GM23338 (cell line): ENCODE measurements at regions not wholly inside any gene's neighbourhood (a gene's known extent, or its start where the extent isn't known, plus 50 kb on each side); places are given as distances from the start of the nearest gene placed in this dataset.

Experiments
- ATAC-seq: fragments of 200-7000 bp; cut with Tn5 transposase; 3 replicates; pipeline ENCODE4 v1.9.1; 2020
- DNase-seq: peaks from one replicate; pipeline ENCODE4 v3.0.0-alpha.2; 2015; ENCODE audit warnings: low spot score
- H2AFZ ChIP-seq: fragments of 200-600 bp; sonication (generic); 2 replicates; pipeline ENCODE4 v1.8.0; 2016; ENCODE audit warnings: antibody characterized with exemption, mild to moderate bottlenecking, moderate library complexity
- H3F3A ChIP-seq: fragments of 200-600 bp; sonication (generic); replicated peaks from 2 replicates; pipeline ENCODE4 v1.8.0; 2017; ENCODE audit warnings: antibody characterized with exemption, mixed run types, low read depth
- H3K27ac ChIP-seq: fragments of 200-600 bp; sonication (generic); 2 replicates; pipeline ENCODE4 v1.6.1; 2016; ENCODE audit warnings: low read depth
- H3K27me3 ChIP-seq: fragments of 200-600 bp; sonication (generic); 2 replicates; pipeline ENCODE4 v1.8.0; 2016; ENCODE audit warnings: mild to moderate bottlenecking, mixed run types, moderate library complexity; ENCODE audit not compliant: insufficient read depth
- H3K36me3 ChIP-seq: fragments of 200-600 bp; sonication (generic); 2 replicates; pipeline ENCODE4 v1.8.0; 2016; ENCODE audit warnings: mild to moderate bottlenecking; ENCODE audit not compliant: insufficient read depth
- H3K4me1 ChIP-seq: fragments of 200-600 bp; sonication (generic); 2 replicates; pipeline ENCODE4 v1.8.0; 2016; ENCODE audit warnings: mild to moderate bottlenecking, moderate library complexity; ENCODE audit not compliant: insufficient read depth
- H3K4me2 ChIP-seq: fragments of 200-600 bp; sonication (generic); 2 replicates; pipeline ENCODE4 v1.7.1; 2017; ENCODE audit warnings: mixed run types
- H3K4me3 ChIP-seq: fragments of 200-600 bp; sonication (generic); 2 replicates; pipeline ENCODE4 v1.6.1; 2016; ENCODE audit warnings: mixed run types
- H3K79me2 ChIP-seq: fragments of 200-600 bp; sonication (generic); replicated peaks from 2 replicates; pipeline ENCODE4 v1.8.0; 2017; ENCODE audit warnings: mild to moderate bottlenecking; ENCODE audit not compliant: insufficient read depth
- H3K9me2 ChIP-seq: fragments of 200-600 bp; sonication (generic); 2 replicates; pipeline ENCODE4 v1.8.0; 2017; ENCODE audit not compliant: insufficient read depth
- H4K20me1 ChIP-seq: fragments of 200-600 bp; sonication (generic); replicated peaks from 2 replicates; pipeline ENCODE4 v1.8.0; 2017; ENCODE audit warnings: mild to moderate bottlenecking; ENCODE audit not compliant: insufficient read depth
- H3K27ac Mint-ChIP-seq: 2 replicates; pipeline ENCODE4 v1.8.0; 2020; ENCODE audit warnings: inconsistent platforms, mild to moderate bottlenecking, moderate library complexity, mixed read lengths
- H3K27me3 Mint-ChIP-seq: 3 replicates; pipeline ENCODE4 v1.8.0; 2022; ENCODE audit warnings: low read depth, mild to moderate bottlenecking, moderate library complexity, mixed read lengths, inconsistent platforms; ENCODE audit not compliant: insufficient read depth, poor library complexity
- H3K36me3 Mint-ChIP-seq: 3 replicates; pipeline ENCODE4 v1.8.0; 2021; ENCODE audit warnings: low read depth, mild to moderate bottlenecking, inconsistent platforms, moderate library complexity, mixed read lengths
- H3K4me1 Mint-ChIP-seq: 3 replicates; pipeline ENCODE4 v1.8.0; 2020; ENCODE audit warnings: mild to moderate bottlenecking, inconsistent platforms, mixed read lengths
- H3K4me3 Mint-ChIP-seq: 3 replicates; pipeline ENCODE4 v1.8.0; 2021; ENCODE audit warnings: moderate library complexity, mild to moderate bottlenecking, inconsistent platforms, mixed read lengths
- H3K9me3 Mint-ChIP-seq: 3 replicates; pipeline ENCODE4 v1.8.0; 2020; ENCODE audit warnings: moderate library complexity, mild to moderate bottlenecking, inconsistent platforms, mixed read lengths
- CREB1 ChIP-seq: fragments of 250-450 bp; sonication (Bioruptor Pico); IDR thresholded peaks from 2 replicates; pipeline ENCODE4 v1.5.0; 2020; ENCODE audit warnings: low read depth, mild to moderate bottlenecking, moderate library complexity
- EZH2 ChIP-seq: fragments of 200-600 bp; sonication (generic); IDR thresholded peaks from one replicate; pipeline ENCODE4 v1.8.0; 2017; ENCODE audit warnings: antibody characterized with exemption, mild to moderate bottlenecking, low read depth; ENCODE audit not compliant: unreplicated experiment
- EZH2phosphoT487 ChIP-seq: fragments of 200-600 bp; sonication (generic); IDR thresholded peaks from one replicate; pipeline ENCODE4 v1.8.1; 2018; ENCODE audit warnings: antibody characterized with exemption; ENCODE audit not compliant: unreplicated experiment
- NANOG ChIP-seq: IDR thresholded peaks from 2 replicates; pipeline ENCODE4 v1.6.1; 2016; ENCODE audit warnings: antibody characterized with exemption, borderline replicate concordance
- POLR2AphosphoS5 ChIP-seq: IDR thresholded peaks from 2 replicates; pipeline ENCODE4 v1.6.1; 2016; ENCODE audit warnings: antibody characterized with exemption, low read depth
- STAT1 ChIP-seq: IDR thresholded peaks from one replicate; pipeline ENCODE4 v1.6.1; 2016; ENCODE audit warnings: antibody characterized with exemption; ENCODE audit not compliant: unreplicated experiment
- ZNF331 ChIP-seq: fragments of 250-450 bp; sonication (Bioruptor Pico); IDR thresholded peaks from 2 replicates; pipeline ENCODE4 v1.5.0; 2020; ENCODE audit warnings: low read depth, mild to moderate bottlenecking, moderate library complexity
- TF ChIP-seq, protein P1 (sequence below): IDR thresholded peaks from one replicate; pipeline ENCODE4 v1.6.1; 2018; ENCODE audit warnings: antibody characterized with exemption; ENCODE audit not compliant: unreplicated experiment
- TF ChIP-seq, protein P2 (sequence below), 2 experiments: fragments of 200-600 bp in 1 of 2; sonication (generic) in 1 of 2; conservative IDR thresholded peaks; 2 replicates each; pipeline versions ENCODE4 v1.5.1 to v1.6.1; 2016 to 2017; ENCODE audit warnings: antibody characterized with exemption in 2 of 2, low read depth in 2 of 2, mild to moderate bottlenecking in 2 of 2, moderate library complexity in 1 of 2
- TF ChIP-seq, protein P3 (sequence below): fragments of 250-450 bp; sonication (Bioruptor Pico); IDR thresholded peaks from 2 replicates; pipeline ENCODE4 v1.5.0; 2020; ENCODE audit warnings: mild to moderate bottlenecking, moderate library complexity
- TF ChIP-seq, protein P4 (sequence below): IDR thresholded peaks from 2 replicates; pipeline ENCODE4 v1.6.1; 2016; ENCODE audit warnings: antibody characterized with exemption

DNA sequence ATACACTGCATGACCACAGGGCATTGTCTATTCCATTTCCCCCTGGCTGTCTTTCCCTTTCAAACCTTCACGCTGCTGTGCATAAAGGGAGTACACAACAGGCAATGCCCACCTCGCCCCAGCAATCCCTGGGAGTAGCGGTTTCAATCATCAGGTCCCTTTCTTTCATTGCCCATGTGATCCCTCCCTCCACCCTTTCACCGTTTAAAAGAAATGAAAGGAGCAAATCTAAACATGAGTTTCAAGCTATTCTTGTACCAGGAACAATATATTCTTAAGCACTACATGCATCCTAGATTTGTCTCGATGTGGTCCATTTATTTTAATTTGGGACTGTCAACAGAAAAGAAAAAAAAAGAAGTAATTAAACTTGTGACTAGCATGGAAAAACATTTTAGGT is 123.4 kb upstream of the ARGLU1 start:
- Histone ChIP-seq H3F3A (no peaks in the 10 kb centered on the region), H3K9me2 (peaks cover 3% of the 10 kb centered on the region), H2AFZ (peak overlapping the region; percentile 35), H3K4me2 (no peak overlapping the region), H3K4me1 (peaks cover 7% of the 10 kb centered on the region), H4K20me1 (no peaks in the 10 kb centered on the region), H3K4me3 (no peak overlapping the region), H3K27ac (no peak overlapping the region), H3K27me3 (no peaks in the 10 kb centered on the region), H3K79me2 (no peaks in the 10 kb centered on the region), H3K36me3 (no peaks in the 10 kb centered on the region; the same call in 1 of the 2 replicates)
- TF ChIP-seq, protein P1, sequence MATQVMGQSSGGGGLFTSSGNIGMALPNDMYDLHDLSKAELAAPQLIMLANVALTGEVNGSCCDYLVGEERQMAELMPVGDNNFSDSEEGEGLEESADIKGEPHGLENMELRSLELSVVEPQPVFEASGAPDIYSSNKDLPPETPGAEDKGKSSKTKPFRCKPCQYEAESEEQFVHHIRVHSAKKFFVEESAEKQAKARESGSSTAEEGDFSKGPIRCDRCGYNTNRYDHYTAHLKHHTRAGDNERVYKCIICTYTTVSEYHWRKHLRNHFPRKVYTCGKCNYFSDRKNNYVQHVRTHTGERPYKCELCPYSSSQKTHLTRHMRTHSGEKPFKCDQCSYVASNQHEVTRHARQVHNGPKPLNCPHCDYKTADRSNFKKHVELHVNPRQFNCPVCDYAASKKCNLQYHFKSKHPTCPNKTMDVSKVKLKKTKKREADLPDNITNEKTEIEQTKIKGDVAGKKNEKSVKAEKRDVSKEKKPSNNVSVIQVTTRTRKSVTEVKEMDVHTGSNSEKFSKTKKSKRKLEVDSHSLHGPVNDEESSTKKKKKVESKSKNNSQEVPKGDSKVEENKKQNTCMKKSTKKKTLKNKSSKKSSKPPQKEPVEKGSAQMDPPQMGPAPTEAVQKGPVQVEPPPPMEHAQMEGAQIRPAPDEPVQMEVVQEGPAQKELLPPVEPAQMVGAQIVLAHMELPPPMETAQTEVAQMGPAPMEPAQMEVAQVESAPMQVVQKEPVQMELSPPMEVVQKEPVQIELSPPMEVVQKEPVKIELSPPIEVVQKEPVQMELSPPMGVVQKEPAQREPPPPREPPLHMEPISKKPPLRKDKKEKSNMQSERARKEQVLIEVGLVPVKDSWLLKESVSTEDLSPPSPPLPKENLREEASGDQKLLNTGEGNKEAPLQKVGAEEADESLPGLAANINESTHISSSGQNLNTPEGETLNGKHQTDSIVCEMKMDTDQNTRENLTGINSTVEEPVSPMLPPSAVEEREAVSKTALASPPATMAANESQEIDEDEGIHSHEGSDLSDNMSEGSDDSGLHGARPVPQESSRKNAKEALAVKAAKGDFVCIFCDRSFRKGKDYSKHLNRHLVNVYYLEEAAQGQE = no peak
- TF ChIP-seq, protein P2, sequence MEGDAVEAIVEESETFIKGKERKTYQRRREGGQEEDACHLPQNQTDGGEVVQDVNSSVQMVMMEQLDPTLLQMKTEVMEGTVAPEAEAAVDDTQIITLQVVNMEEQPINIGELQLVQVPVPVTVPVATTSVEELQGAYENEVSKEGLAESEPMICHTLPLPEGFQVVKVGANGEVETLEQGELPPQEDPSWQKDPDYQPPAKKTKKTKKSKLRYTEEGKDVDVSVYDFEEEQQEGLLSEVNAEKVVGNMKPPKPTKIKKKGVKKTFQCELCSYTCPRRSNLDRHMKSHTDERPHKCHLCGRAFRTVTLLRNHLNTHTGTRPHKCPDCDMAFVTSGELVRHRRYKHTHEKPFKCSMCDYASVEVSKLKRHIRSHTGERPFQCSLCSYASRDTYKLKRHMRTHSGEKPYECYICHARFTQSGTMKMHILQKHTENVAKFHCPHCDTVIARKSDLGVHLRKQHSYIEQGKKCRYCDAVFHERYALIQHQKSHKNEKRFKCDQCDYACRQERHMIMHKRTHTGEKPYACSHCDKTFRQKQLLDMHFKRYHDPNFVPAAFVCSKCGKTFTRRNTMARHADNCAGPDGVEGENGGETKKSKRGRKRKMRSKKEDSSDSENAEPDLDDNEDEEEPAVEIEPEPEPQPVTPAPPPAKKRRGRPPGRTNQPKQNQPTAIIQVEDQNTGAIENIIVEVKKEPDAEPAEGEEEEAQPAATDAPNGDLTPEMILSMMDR (conservative IDR thresholded peaks at IDR 0.05; ENCODE audit: low read depth in 2 of 2) = no peak
- no peak for TF ChIP-seq CREB1 (CRISPR knock-in tag)
- no peak for TF ChIP-seq POLR2AphosphoS5
- TF ChIP-seq, protein P3, sequence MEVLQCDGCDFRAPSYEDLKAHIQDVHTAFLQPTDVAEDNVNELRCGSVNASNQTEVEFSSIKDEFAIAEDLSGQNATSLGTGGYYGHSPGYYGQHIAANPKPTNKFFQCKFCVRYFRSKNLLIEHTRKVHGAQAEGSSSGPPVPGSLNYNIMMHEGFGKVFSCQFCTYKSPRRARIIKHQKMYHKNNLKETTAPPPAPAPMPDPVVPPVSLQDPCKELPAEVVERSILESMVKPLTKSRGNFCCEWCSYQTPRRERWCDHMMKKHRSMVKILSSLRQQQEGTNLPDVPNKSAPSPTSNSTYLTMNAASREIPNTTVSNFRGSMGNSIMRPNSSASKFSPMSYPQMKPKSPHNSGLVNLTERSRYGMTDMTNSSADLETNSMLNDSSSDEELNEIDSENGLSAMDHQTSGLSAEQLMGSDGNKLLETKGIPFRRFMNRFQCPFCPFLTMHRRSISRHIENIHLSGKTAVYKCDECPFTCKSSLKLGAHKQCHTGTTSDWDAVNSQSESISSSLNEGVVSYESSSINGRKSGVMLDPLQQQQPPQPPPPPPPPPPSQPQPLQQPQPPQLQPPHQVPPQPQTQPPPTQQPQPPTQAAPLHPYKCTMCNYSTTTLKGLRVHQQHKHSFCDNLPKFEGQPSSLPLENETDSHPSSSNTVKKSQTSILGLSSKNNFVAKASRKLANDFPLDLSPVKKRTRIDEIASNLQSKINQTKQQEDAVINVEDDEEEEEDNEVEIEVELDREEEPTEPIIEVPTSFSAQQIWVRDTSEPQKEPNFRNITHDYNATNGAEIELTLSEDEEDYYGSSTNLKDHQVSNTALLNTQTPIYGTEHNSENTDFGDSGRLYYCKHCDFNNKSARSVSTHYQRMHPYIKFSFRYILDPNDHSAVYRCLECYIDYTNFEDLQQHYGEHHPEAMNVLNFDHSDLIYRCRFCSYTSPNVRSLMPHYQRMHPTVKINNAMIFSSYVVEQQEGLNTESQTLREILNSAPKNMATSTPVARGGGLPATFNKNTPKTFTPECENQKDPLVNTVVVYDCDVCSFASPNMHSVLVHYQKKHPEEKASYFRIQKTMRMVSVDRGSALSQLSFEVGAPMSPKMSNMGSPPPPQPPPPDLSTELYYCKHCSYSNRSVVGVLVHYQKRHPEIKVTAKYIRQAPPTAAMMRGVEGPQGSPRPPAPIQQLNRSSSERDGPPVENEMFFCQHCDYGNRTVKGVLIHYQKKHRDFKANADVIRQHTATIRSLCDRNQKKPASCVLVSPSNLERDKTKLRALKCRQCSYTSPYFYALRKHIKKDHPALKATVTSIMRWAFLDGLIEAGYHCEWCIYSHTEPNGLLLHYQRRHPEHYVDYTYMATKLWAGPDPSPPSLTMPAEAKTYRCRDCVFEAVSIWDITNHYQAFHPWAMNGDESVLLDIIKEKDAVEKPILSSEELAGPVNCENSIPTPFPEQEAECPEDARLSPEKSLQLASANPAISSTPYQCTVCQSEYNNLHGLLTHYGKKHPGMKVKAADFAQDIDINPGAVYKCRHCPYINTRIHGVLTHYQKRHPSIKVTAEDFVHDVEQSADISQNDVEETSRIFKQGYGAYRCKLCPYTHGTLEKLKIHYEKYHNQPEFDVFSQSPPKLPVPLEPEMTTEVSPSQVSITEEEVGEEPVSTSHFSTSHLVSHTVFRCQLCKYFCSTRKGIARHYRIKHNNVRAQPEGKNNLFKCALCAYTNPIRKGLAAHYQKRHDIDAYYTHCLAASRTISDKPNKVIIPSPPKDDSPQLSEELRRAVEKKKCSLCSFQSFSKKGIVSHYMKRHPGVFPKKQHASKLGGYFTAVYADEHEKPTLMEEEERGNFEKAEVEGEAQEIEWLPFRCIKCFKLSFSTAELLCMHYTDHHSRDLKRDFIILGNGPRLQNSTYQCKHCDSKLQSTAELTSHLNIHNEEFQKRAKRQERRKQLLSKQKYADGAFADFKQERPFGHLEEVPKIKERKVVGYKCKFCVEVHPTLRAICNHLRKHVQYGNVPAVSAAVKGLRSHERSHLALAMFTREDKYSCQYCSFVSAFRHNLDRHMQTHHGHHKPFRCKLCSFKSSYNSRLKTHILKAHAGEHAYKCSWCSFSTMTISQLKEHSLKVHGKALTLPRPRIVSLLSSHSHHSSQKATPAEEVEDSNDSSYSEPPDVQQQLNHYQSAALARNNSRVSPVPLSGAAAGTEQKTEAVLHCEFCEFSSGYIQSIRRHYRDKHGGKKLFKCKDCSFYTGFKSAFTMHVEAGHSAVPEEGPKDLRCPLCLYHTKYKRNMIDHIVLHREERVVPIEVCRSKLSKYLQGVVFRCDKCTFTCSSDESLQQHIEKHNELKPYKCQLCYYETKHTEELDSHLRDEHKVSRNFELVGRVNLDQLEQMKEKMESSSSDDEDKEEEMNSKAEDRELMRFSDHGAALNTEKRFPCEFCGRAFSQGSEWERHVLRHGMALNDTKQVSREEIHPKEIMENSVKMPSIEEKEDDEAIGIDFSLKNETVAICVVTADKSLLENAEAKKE = no peak
- no peak for TF ChIP-seq EZH2phosphoT487
- TF ChIP-seq NANOG = no peak
- TF ChIP-seq, protein P4, sequence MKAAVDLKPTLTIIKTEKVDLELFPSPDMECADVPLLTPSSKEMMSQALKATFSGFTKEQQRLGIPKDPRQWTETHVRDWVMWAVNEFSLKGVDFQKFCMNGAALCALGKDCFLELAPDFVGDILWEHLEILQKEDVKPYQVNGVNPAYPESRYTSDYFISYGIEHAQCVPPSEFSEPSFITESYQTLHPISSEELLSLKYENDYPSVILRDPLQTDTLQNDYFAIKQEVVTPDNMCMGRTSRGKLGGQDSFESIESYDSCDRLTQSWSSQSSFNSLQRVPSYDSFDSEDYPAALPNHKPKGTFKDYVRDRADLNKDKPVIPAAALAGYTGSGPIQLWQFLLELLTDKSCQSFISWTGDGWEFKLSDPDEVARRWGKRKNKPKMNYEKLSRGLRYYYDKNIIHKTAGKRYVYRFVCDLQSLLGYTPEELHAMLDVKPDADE = no peak
- TF ChIP-seq ZNF331 = no peak
- TF ChIP-seq STAT1 = no peak
- TF ChIP-seq EZH2 = no peak
- no peaks in the 10 kb centered on the region for H3K9me3 Mint-ChIP-seq
- peaks cover 4% of the 10 kb centered on the region for H3K27me3 Mint-ChIP-seq
- ATAC-seq = no peak
- no peak overlapping the region for H3K27ac Mint-ChIP-seq
- DNase-seq = no peak
- H3K36me3 Mint-ChIP-seq = no peaks in the 10 kb centered on the region
- H3K4me3 Mint-ChIP-seq = no peak overlapping the region
- peaks cover 12% of the 10 kb centered on the region; the same call in 2 of the 3 replicates for H3K4me1 Mint-ChIP-seq
